Nephron (organoid): ENCODE measurements at regions not wholly inside any gene's neighbourhood (a gene's known extent, or its start where the extent isn't known, plus 50 kb on each side); places are given as distances from the start of the nearest gene placed in this dataset.

Source experiments
- H3K27ac Mint-ChIP-seq, 3 experiments: 2 replicates each; pipeline ENCODE4 v1.8.0; 2020; ENCODE audit warnings: mixed read lengths in 3 of 3, mild to moderate bottlenecking in 2 of 3, moderate library complexity in 1 of 3
- H3K27me3 Mint-ChIP-seq: 2 replicates; pipeline ENCODE4 v1.8.0; 2021; ENCODE audit warnings: low read depth, mild to moderate bottlenecking, moderate library complexity, mixed read lengths
- H3K36me3 Mint-ChIP-seq: 2 replicates; pipeline ENCODE4 v1.8.0; 2020; ENCODE audit warnings: low read depth, mixed read lengths
- H3K4me1 Mint-ChIP-seq: 2 replicates; pipeline ENCODE4 v1.8.0; 2020; ENCODE audit warnings: mixed read lengths
- H3K4me3 Mint-ChIP-seq, 3 experiments: 2 replicates each; pipeline ENCODE4 v1.8.0; 2020; ENCODE audit warnings: mild to moderate bottlenecking in 3 of 3, mixed read lengths in 3 of 3, moderate library complexity in 2 of 3
- H3K9me3 Mint-ChIP-seq: 2 replicates; pipeline ENCODE4 v1.8.0; 2020; ENCODE audit warnings: mixed read lengths
- TF ChIP-seq, protein P1 (sequence below), 3 experiments: fragments of 200-600 bp; sonication (generic); IDR thresholded peaks; one replicate each; pipeline ENCODE4 v1.5.0; 2021; ENCODE audit warnings: antibody characterized with exemption in 3 of 3; ENCODE audit not compliant: unreplicated experiment in 3 of 3

DNA sequence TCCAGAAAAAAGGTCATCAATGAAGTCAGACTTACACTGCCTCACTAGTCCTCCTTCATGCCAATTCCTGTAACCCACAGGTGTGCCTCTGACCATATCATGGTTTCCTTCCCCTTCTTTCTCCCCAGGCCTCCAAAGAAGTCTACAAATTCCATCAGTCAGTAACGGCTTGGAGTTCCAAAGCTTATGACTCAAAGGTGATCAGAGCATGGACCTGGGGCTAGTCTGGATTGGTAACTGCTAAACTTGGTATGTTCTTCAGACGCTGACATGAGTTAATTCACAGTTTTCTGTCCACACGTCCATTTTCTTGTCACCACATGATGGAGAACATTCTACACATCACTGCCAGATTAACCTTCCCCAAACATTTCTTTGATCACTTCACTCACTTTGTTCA lies 560.4 kb downstream of the ETNK1 start:
- peaks cover 3% of the 10 kb centered on the region for H3K27me3 Mint-ChIP-seq
- no peak overlapping the region for H3K4me3 Mint-ChIP-seq
- no peaks in the 10 kb centered on the region for H3K9me3 Mint-ChIP-seq
- no peaks in the 10 kb centered on the region for H3K4me1 Mint-ChIP-seq
- TF ChIP-seq, protein P1, sequence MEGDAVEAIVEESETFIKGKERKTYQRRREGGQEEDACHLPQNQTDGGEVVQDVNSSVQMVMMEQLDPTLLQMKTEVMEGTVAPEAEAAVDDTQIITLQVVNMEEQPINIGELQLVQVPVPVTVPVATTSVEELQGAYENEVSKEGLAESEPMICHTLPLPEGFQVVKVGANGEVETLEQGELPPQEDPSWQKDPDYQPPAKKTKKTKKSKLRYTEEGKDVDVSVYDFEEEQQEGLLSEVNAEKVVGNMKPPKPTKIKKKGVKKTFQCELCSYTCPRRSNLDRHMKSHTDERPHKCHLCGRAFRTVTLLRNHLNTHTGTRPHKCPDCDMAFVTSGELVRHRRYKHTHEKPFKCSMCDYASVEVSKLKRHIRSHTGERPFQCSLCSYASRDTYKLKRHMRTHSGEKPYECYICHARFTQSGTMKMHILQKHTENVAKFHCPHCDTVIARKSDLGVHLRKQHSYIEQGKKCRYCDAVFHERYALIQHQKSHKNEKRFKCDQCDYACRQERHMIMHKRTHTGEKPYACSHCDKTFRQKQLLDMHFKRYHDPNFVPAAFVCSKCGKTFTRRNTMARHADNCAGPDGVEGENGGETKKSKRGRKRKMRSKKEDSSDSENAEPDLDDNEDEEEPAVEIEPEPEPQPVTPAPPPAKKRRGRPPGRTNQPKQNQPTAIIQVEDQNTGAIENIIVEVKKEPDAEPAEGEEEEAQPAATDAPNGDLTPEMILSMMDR (IDR thresholded peaks at IDR 0.05; ENCODE audit: unreplicated experiment in 3 of 3), result no peak
- H3K36me3 Mint-ChIP-seq, result no peaks in the 10 kb centered on the region
- H3K27ac Mint-ChIP-seq, result no peak overlapping the region

DNA sequence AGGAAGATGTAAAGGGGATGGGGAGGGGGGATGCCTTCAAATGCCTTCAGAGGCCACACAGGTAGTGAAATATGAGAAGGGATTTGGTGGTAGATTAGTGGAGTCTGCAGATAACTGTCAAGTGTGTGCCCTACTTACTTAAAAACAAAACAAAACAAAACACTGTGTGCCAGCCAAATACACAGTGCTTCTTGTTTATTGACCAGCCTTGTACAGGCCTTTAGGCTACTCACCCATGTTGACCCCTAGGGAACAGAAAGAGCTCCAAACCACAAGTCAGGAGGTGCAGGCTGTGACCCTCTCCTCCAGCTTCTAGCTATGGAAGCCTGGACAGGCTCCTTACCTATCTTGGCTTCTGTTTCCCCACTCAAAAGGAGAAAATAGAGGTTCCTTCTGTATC lies 562.0 kb downstream of the ETNK1 start:
- TF ChIP-seq, protein P1 (IDR thresholded peaks at IDR 0.05; ENCODE audit: unreplicated experiment in 3 of 3), result no peak
- Mint-ChIP-seq H3K4me3 (no peak overlapping the region), H3K36me3 (no peaks in the 10 kb centered on the region), H3K9me3 (no peaks in the 10 kb centered on the region), H3K27ac (no peak overlapping the region), H3K4me1 (no peaks in the 10 kb centered on the region), H3K27me3 (peaks cover 3% of the 10 kb centered on the region)

DNA sequence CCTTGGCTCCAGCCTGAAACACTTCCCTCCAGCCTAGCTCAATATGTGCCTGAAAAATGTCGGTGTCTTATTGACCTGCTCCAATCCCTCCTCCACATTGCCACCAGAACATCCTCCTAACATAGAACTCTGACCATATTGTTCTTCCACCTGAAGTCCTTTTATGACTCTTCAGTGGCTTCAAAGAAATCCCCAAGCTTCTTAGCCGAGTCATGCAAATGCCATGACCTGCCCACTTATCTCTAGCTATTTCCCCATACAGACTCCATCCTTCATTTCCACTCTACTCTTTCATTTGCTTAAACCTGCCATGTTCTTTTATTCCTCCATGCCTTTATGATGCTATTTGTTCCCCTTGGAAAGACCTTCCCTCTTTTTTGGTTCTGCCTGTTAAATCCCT lies 568.6 kb downstream of the ETNK1 start:
- TF ChIP-seq, protein P1 (IDR thresholded peaks at IDR 0.05; ENCODE audit: unreplicated experiment in 3 of 3), result no peak
- Mint-ChIP-seq H3K27me3 (no peaks in the 10 kb centered on the region), H3K9me3 (peaks cover 2% of the 10 kb centered on the region), H3K36me3 (no peaks in the 10 kb centered on the region), H3K4me1 (no peaks in the 10 kb centered on the region), H3K27ac (no peak overlapping the region), H3K4me3 (no peak overlapping the region)

DNA sequence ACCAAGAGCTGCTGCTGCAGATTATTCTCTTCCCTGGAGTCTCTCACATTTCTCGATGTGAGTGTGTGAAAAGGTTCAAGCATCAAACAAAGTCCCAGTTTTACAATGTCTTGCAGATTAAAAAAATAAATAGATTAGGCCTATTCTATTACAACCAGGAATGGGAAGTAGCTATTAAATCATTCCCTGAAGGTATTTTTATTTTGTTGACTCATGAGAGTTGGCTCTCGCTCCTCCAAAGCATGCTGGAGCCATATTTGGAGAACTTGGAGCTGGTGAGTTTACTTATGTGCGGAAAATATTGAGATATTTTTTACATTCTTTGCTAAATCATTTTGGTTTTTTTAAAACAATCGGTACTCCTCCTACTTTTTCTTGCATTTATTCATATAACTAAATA lies 572.3 kb downstream of the ETNK1 start:
- no peak overlapping the region for H3K27ac Mint-ChIP-seq
- H3K27me3 Mint-ChIP-seq, result no peaks in the 10 kb centered on the region
- H3K4me1 Mint-ChIP-seq, result peaks cover 8% of the 10 kb centered on the region
- no peak overlapping the region for H3K4me3 Mint-ChIP-seq
- TF ChIP-seq, protein P1 (IDR thresholded peaks at IDR 0.05; ENCODE audit: unreplicated experiment in 3 of 3), result no peak
- no peaks in the 10 kb centered on the region for H3K36me3 Mint-ChIP-seq
- peaks cover 6% of the 10 kb centered on the region for H3K9me3 Mint-ChIP-seq

DNA sequence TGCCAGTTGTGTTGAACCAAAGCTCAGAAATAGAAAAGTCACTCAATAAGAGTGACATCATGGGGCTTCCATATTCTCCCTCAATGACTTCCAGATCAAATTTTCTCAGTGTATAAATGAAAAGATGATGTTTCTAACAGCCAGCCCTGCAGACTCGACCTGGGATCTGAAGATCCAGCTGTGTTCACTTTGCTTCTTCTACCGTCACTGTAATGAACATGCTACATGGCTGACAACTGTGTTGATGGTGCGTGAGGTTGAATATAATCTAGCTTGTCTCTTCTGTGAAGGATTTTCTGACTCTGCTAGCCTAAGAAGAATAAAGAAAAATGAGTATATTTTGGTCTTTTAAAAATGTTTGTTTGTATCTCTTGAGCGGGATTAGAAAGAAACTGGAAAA lies 577.8 kb downstream of the ETNK1 start:
- Mint-ChIP-seq H3K36me3 (no peaks in the 10 kb centered on the region), H3K27ac (no peak overlapping the region)
- TF ChIP-seq, protein P1 (IDR thresholded peaks at IDR 0.05; ENCODE audit: unreplicated experiment in 3 of 3), result no peak

DNA sequence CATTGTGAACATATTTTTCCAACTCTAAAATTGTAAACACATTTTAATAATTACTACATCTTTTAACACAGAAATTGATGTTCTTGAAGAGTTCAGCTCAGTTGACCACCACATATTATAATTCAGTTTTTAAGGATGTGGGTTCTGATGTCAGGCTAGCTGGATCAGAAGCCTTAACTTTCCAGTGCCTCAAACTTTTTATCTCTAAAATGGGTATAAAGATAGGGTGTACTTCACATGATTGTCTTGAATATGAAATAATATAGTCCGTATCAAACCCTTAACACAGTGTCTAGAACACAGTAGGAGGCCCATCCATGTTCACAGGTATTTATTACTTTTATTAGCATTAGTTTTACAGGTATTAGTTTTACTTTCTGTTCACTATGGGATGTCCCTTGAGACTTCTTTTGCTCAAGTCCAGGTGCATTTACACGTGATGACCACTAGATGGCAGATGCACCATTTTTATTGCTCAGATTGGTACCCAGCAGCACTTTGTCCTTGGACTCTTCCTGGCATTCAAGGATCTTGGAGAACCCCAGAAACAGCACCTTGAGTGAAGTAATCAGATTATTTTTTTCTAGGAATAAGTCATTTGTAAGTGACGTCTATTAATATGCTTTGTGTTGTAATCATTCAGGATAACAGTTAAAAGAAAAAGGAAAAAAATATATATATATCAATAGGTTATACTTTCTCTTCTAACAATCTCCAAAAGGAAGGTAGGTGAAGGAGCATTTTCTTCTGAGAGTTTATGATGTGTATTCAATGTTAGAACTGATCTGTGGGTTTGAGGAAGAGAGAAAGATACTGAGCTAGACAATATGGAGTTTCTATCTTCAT lies 580.2 kb downstream of the ETNK1 start:
- H3K27me3 Mint-ChIP-seq, result peaks cover 4% of the 10 kb centered on the region
- peaks cover 4% of the 10 kb centered on the region for H3K9me3 Mint-ChIP-seq
- no peaks in the 10 kb centered on the region for H3K36me3 Mint-ChIP-seq
- H3K4me1 Mint-ChIP-seq, result peaks cover 8% of the 10 kb centered on the region
- no peak overlapping the region for H3K4me3 Mint-ChIP-seq
- TF ChIP-seq, protein P1 (IDR thresholded peaks at IDR 0.05; ENCODE audit: unreplicated experiment in 3 of 3), result peak; percentile 82 to 92 (median 90)
- H3K27ac Mint-ChIP-seq, result no peak overlapping the region

More for the DNA sequence above, 577.8 kb downstream of the ETNK1 start:
- peaks cover 8% of the 10 kb centered on the region for H3K4me1 Mint-ChIP-seq
- peaks cover 4% of the 10 kb centered on the region for H3K27me3 Mint-ChIP-seq
- peaks cover 7% of the 10 kb centered on the region for H3K9me3 Mint-ChIP-seq
- H3K4me3 Mint-ChIP-seq, result no peak overlapping the region
